ENCODE measurements at regions not wholly inside any gene's neighbourhood (a gene's known extent, or its start where the extent isn't known, plus 50 kb on each side); places are given as distances from the start of the nearest gene placed in this dataset.

- TF ChIP-seq BACH1 (IDR thresholded peaks at IDR 0.05; ENCODE audit: low read length) (no peak), RFX5 (IDR thresholded peaks at IDR 0.05; ENCODE audit: borderline replicate concordance, low read depth, low read length) (no peak), CBX8 (IDR thresholded peaks at IDR 0.05; ENCODE audit: borderline replicate concordance, low read depth, low read length) (no peak), TAF7 (optimal IDR thresholded peaks at IDR 0.05; ENCODE audit: borderline replicate concordance, low read depth, low read length) (no peak), SIX5 (IDR thresholded peaks at IDR 0.05; ENCODE audit: low read depth, low read length) (no peak)
These were observed 109.7 kb downstream of the SLC25A47 start (continued) for GRCh38 chr14:100432652-100433427.

All from H1 (cell line).